ENCODE measurements at regions not wholly inside any gene's neighbourhood (a gene's known extent, or its start where the extent isn't known, plus 50 kb on each side); places are given as distances from the start of the nearest gene placed in this dataset.
"Not testable (repeated sequence)": the region's sequence is repeated elsewhere in the genome, so short reads cannot be mapped to it uniquely, and the experiment has no call there.

DNA sequence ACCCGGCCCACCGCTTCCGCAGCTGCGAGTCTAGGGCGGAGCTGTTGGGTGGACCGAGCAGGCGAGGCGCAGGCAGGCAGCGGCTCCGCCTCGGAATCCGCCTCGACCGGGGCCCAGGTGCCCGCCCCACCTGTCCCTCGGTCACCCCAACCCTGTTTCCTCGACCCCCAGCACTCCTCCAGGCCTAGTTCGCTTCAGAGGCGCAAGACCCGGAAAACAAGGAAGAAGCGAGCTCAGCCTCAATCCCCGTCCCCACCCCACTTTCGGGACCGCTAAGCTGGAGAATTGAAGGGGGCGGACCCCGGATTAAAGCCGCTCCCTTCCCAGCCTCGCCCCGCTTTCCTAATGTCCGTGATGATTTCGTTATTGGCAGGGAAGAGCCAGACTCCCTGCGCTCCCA, 131.3 kb downstream of the POTEH start:
- TF ChIP-seq, protein P1, sequence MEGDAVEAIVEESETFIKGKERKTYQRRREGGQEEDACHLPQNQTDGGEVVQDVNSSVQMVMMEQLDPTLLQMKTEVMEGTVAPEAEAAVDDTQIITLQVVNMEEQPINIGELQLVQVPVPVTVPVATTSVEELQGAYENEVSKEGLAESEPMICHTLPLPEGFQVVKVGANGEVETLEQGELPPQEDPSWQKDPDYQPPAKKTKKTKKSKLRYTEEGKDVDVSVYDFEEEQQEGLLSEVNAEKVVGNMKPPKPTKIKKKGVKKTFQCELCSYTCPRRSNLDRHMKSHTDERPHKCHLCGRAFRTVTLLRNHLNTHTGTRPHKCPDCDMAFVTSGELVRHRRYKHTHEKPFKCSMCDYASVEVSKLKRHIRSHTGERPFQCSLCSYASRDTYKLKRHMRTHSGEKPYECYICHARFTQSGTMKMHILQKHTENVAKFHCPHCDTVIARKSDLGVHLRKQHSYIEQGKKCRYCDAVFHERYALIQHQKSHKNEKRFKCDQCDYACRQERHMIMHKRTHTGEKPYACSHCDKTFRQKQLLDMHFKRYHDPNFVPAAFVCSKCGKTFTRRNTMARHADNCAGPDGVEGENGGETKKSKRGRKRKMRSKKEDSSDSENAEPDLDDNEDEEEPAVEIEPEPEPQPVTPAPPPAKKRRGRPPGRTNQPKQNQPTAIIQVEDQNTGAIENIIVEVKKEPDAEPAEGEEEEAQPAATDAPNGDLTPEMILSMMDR (IDR thresholded peaks at IDR 0.05) = not testable (repeated sequence)
- not testable (repeated sequence) for TF ChIP-seq EZH2 (IDR thresholded peaks at IDR 0.05; ENCODE audit: borderline replicate concordance, insufficient read depth, low read depth, low read length, poor library complexity, severe bottlenecking)

Data from B cell (primary cell).